ENCODE measurements at regions not wholly inside any gene's neighbourhood (a gene's known extent, or its start where the extent isn't known, plus 50 kb on each side); places are given as distances from the start of the nearest gene placed in this dataset.

DNA sequence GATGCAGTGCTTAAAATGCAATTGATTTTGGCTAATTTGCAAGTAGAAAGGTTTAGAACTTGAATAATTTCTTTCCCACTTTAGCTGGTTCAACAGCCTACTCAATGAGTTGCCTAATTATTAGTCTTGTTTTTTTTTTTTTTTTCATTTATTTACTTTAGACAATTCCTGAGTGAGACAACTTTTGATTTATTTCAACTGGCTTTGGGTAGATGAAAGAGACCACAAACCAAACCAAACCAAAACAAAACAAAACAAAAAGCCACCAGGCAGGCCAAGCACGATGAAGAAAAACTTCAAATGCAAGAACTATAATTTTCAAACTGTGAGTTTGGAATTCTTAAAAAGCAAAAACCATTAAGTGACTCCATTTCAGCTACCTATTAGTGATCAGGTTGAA is 469.9 kb downstream of the GBE1 start:
- H3K27ac ChIP-seq: no peak overlapping the region
- no peak for TF ChIP-seq CTCF (conservative IDR thresholded peaks at IDR 0.05)
- no peak for TF ChIP-seq ZFX (IDR thresholded peaks at IDR 0.05)

- no peak for TF ChIP-seq CTCF (conservative IDR thresholded peaks at IDR 0.05)
- TF ChIP-seq ZFX (IDR thresholded peaks at IDR 0.05): no peak
- H3K27ac ChIP-seq: no peak overlapping the region
Observed at GRCh38 chr3:81289676-81290075, 471.8 kb downstream of the GBE1 start.

DNA sequence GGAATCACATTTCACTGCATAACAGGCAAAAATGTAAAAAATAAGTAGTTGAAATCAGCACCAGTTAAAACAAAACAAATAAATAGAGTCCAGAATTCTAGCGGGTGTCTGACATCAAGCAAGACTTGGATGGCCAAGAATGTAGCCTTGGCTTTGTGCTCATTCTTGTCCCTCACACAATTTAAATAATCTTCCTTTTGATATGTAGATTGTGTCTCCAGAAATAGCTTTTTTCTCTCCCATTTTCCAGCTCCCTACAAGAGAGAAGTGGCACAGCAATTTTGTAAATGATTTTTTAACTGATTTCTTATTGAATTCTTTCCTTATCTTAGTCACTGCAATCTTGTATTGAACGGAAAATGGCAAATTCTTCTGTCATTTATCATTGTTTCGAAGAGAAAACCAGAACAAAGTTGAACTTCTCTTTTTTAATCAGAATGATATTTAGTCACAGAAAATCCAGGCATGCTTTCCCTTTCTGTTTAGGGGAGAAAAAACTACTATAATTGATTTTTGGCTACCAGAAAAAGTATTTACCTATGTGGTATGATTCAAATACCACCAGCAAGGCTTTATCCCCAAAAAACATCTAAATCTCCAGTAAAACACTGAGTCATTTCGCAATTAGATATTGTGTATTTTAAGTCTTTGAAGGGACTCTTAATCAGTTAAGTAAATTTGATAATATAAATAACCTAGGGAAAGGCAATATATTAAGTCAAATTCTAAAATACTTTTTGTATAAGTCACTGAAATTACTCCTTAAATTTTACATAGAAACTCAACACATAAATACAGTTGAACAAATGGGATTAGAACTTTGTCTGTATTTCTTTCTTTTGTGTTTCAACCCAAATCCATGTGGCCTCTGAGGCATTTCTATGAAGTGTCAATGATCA is 481.7 kb downstream of the GBE1 start:
- TF ChIP-seq ZFX (IDR thresholded peaks at IDR 0.05) (no peak), CTCF (conservative IDR thresholded peaks at IDR 0.05) (no peak)
- H3K27ac ChIP-seq: no peak overlapping the region

GRCh38 chr3:81277853-81278252 is 483.6 kb downstream of the GBE1 start:
- H3K27ac ChIP-seq: no peak overlapping the region
- TF ChIP-seq ZFX (IDR thresholded peaks at IDR 0.05) (no peak), CTCF (conservative IDR thresholded peaks at IDR 0.05) (no peak)

GRCh38 chr3:81274671-81275070 is 486.8 kb downstream of the GBE1 start:
- no peak overlapping the region for H3K27ac ChIP-seq
- TF ChIP-seq ZFX (IDR thresholded peaks at IDR 0.05) (no peak), CTCF (conservative IDR thresholded peaks at IDR 0.05) (no peak)

DNA sequence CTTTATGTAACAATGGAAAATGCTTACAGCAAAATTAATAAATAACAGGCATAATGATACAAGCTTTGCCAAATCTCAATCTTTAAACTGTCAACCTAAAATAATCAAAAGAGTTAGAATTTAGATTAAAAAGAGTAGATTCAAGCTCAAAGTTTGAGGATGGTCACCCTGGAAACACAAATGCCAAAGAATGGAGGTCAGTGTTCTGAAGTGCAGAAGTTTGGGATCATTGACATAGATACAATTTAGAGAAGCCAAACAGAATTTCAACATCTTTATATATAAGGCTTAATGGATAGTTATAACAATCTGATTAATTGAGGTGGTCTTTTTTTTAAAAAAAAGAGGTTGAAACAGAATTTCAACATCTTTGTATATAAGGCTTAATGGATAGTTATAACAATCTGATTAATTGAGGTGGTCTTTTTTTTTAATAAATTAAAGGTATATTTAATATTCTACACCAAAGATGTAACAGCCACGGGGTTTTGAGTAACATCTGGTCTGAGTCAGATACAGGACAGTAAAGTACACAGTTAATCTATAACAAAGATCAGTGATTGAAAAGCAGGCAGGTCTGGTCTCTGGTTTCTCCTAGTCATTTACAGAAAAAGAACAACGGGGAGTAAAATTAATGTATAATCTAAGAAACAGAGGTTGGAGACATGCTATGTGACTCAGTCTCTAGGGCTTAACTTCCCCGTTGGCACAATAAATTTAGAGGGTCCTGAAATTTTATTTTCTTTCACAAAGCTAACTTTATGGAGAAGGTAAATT is 490.7 kb downstream of the GBE1 start:
- H3K27ac ChIP-seq: no peak overlapping the region
- TF ChIP-seq CTCF (conservative IDR thresholded peaks at IDR 0.05): no peak
- no peak for TF ChIP-seq ZFX (IDR thresholded peaks at IDR 0.05)

DNA sequence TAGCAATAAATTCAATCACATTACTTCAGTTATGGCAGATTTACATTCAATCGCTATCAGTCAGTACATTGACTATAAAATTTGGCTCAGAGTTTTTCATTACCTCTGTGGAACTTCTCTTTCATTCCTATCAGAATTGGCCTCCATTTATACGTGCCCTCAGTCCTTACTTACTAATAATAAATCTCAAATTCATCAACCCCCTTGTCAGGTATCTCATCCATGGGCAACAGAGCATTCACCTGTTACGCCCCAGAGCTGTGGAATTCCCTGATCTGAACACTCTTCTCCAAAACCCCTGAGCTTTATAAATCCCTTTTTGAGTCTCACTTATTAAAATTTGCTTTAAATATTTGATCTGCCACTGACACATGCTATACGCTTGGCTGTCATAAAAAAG is 492.9 kb downstream of the GBE1 start:
- TF ChIP-seq CTCF (conservative IDR thresholded peaks at IDR 0.05): no peak
- TF ChIP-seq ZFX (IDR thresholded peaks at IDR 0.05): no peak

More for the DNA sequence above, 492.9 kb downstream of the GBE1 start:
- no peak overlapping the region for H3K27ac ChIP-seq
